GM21529 (cell line): ENCODE measurements at regions not wholly inside any gene's neighbourhood (a gene's known extent, or its start where the extent isn't known, plus 50 kb on each side); places are given as distances from the start of the nearest gene placed in this dataset.

Experiments used
- ATAC-seq: cut with Tn5 transposase; IDR thresholded peaks from one replicate; pipeline ENCODE4 v1.9.1; 2021; ENCODE audit not compliant: unreplicated experiment

DNA sequence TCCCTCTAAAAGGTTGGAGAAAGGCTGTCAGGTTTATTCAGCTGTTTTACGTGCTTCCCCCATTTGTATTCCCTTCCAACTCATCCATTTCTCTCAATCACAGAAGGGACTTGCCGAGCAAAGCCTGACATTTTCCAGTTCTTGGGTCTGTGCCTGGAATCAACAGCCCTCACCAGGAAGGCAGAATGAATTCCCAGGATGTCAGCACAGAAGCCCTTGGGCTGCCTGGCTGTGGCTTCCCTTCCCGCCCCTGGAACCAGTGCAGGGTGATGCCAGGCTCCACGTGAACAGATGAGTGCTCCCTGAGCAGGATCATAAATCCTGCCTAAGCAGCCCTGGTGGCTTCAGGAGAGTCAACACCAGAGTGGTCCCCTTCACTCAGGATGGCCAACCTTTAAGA, 86.1 kb upstream of the CD83 start:
- ATAC-seq, result no peak

GRCh38 chr6:14035071-14035847, 82.3 kb upstream of the CD83 start:
- no peak for ATAC-seq

GRCh38 chr6:14035874-14036273, 81.7 kb upstream of the CD83 start:
- no peak for ATAC-seq

DNA sequence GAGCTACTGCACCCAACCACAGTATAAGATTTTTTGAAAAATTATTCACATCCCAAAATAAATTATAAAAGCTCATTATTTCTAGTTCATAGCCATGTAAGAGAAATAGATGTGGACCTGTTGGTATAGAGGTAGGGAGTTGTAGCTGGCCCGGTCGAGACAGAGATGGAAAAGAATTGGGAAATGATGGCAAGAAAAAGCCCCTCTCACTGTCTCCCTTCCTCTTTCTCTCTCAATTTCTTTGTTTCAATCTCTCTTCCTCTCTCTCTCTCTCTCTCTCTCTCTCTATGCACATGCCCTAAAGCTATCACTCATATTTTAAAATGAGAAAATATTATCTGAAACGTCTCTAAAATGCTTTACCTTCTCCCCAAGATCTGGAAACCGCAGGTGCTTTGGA, 80.7 kb upstream of the CD83 start:
- no peak for ATAC-seq

- ATAC-seq, result no peak
Observed at GRCh38 chr6:14037402-14038277, 79.9 kb upstream of the CD83 start.

DNA sequence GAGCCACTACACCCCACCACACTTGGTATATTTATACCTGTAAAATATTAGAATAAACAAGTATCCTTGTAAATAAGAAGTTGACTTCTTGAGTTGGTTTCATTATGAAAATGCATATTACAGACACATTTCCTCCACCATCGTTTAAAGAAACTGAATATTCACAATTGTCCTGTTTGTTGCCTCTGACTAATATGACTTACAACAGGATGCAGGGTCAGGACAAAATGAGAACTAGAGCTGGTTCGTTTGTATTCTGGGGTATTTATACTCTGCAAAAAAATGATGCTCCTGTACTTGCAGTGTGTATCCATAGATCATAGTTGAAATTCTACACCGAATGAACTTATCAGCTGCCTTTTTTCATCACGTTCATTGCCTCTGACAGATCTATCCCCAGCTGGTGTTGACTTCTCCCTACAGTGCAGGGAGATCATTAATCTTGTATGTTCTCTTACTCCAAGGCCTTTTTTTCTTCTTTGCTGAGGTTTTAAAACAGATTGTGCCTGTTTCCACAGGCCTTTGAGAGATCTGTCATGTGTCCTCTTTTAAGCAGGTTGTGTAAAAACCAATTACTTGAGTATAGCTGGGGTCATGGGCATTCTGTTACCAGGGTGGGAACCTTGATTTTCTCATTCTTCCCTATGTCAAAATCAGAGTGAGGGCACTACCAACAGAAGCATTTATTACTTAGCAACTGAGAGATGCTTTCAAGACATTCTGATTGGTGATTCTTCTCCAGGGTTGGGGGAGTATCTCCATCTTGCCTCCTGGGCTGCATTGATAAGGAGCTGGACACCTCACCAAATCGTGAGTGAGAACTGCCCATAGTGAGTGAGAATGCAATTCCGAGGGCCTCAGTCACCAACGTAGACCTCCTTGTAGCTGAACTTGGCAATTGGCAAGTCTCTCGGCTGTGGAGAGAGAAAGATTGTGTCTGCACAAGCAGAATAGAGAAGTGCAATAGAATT, 78.8 kb upstream of the CD83 start:
- no peak for ATAC-seq

- no peak for ATAC-seq
Observed at GRCh38 chr6:14040042-14040441, 77.5 kb upstream of the CD83 start.

DNA sequence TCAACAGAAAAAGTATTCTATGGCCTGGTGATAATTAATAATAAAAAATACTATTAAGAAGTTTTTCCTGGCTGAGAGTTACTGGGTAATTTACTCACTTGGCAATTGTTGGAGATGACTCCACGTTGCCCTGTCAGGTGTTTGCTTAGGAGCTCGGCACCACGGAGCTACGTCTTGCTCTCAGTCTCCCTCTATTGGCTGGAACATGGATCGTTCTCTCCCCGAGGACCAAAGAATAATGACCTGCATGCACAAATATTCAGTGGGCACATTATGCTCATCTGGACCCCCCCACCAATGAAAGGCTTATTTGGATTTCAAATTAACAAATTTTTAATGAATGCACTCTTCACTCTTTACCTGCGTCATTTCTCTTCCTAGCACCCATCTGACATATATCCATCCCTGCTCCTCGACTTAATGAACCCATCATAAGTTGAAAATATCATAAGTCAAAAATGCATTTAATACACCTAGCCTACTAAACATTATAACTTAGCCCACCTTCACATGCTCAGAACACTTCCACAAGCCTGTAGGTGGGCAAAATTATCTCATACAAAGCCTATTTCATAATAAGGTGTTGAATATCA, 71.0 kb upstream of the CD83 start:
- no peak for ATAC-seq

- ATAC-seq, result no peak
Observed at GRCh38 chr6:14047151-14047740, 70.3 kb upstream of the CD83 start.

GRCh38 chr6:14048837-14049236, 68.7 kb upstream of the CD83 start:
- ATAC-seq, result no peak

- no peak for ATAC-seq
Observed at GRCh38 chr6:14051355-14051754, 66.2 kb upstream of the CD83 start.

GRCh38 chr6:14053811-14054210, 63.8 kb upstream of the CD83 start:
- no peak for ATAC-seq

GRCh38 chr6:14055541-14055940, 62.0 kb upstream of the CD83 start:
- ATAC-seq, result no peak

- ATAC-seq, result no peak
Observed at GRCh38 chr6:14058029-14058695, 59.4 kb upstream of the CD83 start.

- no peak for ATAC-seq
Observed at GRCh38 chr6:14058735-14059134, 58.8 kb upstream of the CD83 start.

DNA sequence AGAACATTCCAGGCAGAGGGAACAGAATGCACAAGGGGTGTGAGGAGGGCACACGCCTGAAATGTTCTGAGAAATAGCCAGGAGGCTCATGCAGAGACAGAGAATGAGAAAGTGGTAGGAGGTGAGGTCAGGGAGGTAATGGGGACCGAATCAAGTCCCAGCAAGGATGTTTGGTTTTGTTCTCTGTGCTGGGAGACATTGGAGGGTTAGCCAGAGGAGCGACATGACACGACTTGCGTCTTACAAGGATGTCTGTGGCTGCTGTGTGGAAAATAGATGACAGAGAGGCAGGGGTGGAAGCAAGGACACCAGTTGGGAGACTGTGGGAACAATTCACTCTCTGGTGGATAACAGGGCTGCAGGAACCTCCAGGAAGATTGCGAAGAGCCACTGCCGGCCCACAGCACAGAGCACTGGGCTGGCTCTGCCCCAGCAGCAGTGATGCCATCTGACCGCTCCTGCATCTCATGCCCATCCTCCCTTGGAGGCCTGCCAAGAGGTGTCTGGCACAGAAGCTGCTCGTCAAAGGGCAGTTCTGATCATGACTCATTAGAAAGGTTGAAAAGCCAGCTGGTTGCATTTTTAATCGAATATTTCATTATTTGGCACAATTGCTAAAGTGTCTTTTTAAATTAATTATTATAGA, 57.7 kb upstream of the CD83 start:
- ATAC-seq, result no peak

DNA sequence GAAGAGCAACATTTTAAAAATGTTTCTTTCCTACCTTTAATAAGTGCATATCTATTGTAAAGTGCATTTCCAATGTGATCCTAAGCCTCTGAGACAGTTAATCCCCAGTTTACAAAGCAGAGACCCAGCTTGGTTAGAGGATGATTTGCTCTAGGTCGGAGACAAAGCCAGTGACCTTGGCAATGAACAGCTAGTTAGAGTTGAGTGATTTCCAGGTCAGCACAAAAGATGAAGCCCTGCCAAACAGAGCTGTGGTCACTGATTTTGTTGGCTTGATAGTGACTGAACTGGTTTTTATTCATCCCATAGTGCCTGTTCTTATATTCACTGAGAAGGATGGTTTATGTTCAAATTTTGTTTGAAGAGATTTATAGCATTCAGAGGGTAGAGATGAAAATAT, 56.6 kb upstream of the CD83 start:
- no peak for ATAC-seq

DNA sequence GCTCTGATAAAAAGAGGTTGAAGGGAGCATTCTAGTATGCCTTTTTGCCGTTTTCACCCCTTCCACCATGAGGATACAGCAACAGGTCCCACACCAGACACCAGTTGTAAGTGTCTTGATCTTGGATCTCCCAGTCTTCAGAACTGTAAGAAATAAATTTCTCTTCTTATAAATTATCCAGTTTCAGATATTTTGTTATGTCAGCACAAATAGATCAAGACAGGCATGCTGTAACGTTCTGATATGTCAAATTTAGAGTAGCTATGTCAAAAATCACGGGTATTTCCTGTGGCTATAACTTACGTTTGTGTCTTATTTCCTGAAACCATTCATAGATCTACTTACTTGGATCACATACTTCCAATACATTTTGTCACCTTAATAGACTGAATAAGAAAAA, 55.9 kb upstream of the CD83 start:
- ATAC-seq, result no peak

DNA sequence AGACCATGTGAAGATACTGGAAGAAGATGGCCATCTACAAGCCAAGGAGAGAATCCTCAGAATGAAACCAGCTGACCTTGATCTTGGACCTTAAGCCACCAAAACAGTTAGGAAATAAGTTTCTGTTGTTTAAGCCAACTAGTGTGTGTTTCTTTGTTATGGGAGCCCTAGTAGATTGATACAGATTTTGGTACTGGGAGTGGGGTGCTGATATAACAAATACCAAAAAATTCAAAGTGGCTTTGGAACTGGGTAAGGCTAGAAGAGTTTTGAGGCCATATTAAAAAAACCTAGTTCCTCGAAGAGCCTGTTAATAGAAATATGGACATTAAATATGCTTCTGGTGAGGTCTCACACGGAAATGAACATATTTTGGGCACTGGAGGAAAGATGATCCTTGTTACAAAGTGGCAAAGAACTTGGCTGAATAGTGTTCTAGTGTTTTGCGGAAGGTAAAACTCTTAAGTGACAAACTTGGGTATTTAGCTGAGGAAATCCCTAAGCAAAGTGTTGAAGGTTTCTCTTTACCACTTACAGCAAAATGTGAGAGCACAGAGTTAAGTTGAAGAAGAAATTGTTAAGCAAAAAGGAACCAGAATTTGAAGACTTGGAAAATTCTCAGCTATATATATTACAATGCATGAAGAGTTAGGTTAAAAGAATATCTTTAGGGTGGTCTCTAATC, 55.1 kb upstream of the CD83 start:
- no peak for ATAC-seq
